ENCODE measurements at regions not wholly inside any gene's neighbourhood (a gene's known extent, or its start where the extent isn't known, plus 50 kb on each side); places are given as distances from the start of the nearest gene placed in this dataset.

- TF ChIP-seq CTCF (IDR thresholded peaks at IDR 0.05) (no peak), POLR2A (IDR thresholded peaks at IDR 0.05) (no peak), EP300 (IDR thresholded peaks at IDR 0.05) (no peak), POLR2AphosphoS5 (IDR thresholded peaks at IDR 0.05) (no peak)
Observed at GRCh38 chr2:6557737-6558136, 308.0 kb downstream of the CMPK2 start.
